ENCODE measurements at regions not wholly inside any gene's neighbourhood (a gene's known extent, or its start where the extent isn't known, plus 50 kb on each side); places are given as distances from the start of the nearest gene placed in this dataset.

DNA sequence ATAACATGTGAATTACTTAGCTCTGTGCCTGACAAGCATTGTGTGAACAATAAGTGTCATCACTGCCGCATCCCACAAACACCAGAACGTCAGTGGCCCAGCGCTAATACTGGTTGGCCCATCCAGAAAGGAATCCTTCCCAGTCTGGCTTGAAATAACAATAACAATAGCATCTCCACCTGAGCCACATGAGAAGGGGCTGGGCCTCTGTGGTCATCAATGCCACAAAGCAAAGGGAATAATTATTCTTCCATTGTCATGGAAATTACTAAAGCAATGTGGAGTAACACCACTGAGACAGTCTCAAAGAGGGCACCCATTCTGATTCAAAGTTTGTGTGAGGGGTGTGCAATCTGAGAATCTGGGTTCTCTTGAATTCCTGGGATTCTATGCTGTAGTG, 105.7 kb upstream of the INHBA start:
- TF ChIP-seq POLR2AphosphoS5 (IDR thresholded peaks at IDR 0.05; ENCODE audit: low read depth, low read length), result no peak
- TF ChIP-seq EZH2phosphoT487 (IDR thresholded peaks at IDR 0.05; ENCODE audit: borderline replicate concordance), result no peak
- TF ChIP-seq, protein P1, sequence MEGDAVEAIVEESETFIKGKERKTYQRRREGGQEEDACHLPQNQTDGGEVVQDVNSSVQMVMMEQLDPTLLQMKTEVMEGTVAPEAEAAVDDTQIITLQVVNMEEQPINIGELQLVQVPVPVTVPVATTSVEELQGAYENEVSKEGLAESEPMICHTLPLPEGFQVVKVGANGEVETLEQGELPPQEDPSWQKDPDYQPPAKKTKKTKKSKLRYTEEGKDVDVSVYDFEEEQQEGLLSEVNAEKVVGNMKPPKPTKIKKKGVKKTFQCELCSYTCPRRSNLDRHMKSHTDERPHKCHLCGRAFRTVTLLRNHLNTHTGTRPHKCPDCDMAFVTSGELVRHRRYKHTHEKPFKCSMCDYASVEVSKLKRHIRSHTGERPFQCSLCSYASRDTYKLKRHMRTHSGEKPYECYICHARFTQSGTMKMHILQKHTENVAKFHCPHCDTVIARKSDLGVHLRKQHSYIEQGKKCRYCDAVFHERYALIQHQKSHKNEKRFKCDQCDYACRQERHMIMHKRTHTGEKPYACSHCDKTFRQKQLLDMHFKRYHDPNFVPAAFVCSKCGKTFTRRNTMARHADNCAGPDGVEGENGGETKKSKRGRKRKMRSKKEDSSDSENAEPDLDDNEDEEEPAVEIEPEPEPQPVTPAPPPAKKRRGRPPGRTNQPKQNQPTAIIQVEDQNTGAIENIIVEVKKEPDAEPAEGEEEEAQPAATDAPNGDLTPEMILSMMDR (IDR thresholded peaks at IDR 0.05 in 2 of 3, conservative IDR thresholded peaks at IDR 0.05 in 1 of 3; ENCODE audit: borderline replicate concordance in 1 of 3, insufficient read depth in 1 of 3, low read depth in 2 of 3, low read length in 2 of 3), result no peak
- TF ChIP-seq SP1 (IDR thresholded peaks at IDR 0.05; ENCODE audit: low read depth), result no peak
- TF ChIP-seq EZH2 (IDR thresholded peaks at IDR 0.05), result no peak
- TF ChIP-seq POLR2A (IDR thresholded peaks at IDR 0.05; ENCODE audit: borderline replicate concordance, extremely low read depth, insufficient read depth, insufficient read length), result no peak
- no peak for TF ChIP-seq SIN3A (IDR thresholded peaks at IDR 0.05; ENCODE audit: low read depth)
- TF ChIP-seq RAD21 (IDR thresholded peaks at IDR 0.05; ENCODE audit: low read depth), result no peak
- no peak for TF ChIP-seq TCF7L2 (IDR thresholded peaks at IDR 0.05; ENCODE audit: borderline replicate concordance, extremely low read depth, insufficient read depth, insufficient read length)
- TF ChIP-seq, protein P2, sequence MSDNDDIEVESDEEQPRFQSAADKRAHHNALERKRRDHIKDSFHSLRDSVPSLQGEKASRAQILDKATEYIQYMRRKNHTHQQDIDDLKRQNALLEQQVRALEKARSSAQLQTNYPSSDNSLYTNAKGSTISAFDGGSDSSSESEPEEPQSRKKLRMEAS (IDR thresholded peaks at IDR 0.05), result no peak
- TF ChIP-seq ZNF274 (IDR thresholded peaks at IDR 0.05; ENCODE audit: low read depth, low read length), result no peak
- no peak for TF ChIP-seq CEBPB (IDR thresholded peaks at IDR 0.05; ENCODE audit: low read depth)
- no peak for TF ChIP-seq YY1 (IDR thresholded peaks at IDR 0.05; ENCODE audit: extremely low read depth, insufficient replicate concordance, low read depth, low read length)
